DND-41 (cell line): ENCODE measurements at regions not wholly inside any gene's neighbourhood (a gene's known extent, or its start where the extent isn't known, plus 50 kb on each side); places are given as distances from the start of the nearest gene placed in this dataset.
"Not testable (repeated sequence)": the region's sequence is repeated elsewhere in the genome, so short reads cannot be mapped to it uniquely, and the experiment has no call there.

Experiments
- ATAC-seq: fragments of 200-7000 bp; cut with Tn5 transposase; 3 replicates; pipeline ENCODE4 v1.9.1; 2021; ENCODE audit warnings: low read depth; ENCODE audit not compliant: insufficient read depth
- DNase-seq: peaks from one replicate; pipeline ENCODE4 v3.0.0-alpha.2; 2020
- H2AFZ ChIP-seq: 2 replicates; pipeline ENCODE4 v1.6.0; 2012; ENCODE audit warnings: low read depth, low read length
- H3K27ac ChIP-seq: 2 replicates; pipeline ENCODE4 v1.5.1; 2012; ENCODE audit warnings: low read length, inconsistent platforms
- H3K27me3 ChIP-seq: fragments of 200-600 bp; sonication (generic); 2 replicates; pipeline ENCODE4 v1.6.0; 2012; ENCODE audit warnings: low read length, mild to moderate bottlenecking, inconsistent platforms; ENCODE audit not compliant: insufficient read depth, poor library complexity
- H3K36me3 ChIP-seq: 2 replicates; pipeline ENCODE4 v1.5.1; 2012; ENCODE audit warnings: low read length, inconsistent platforms; ENCODE audit not compliant: insufficient read depth
- H3K4me1 ChIP-seq: 2 replicates; pipeline ENCODE4 v1.5.1; 2012; ENCODE audit warnings: mild to moderate bottlenecking, low read length; ENCODE audit not compliant: insufficient read depth
- H3K4me2 ChIP-seq: 2 replicates; pipeline ENCODE4 v1.6.0; 2012; ENCODE audit warnings: mild to moderate bottlenecking, moderate library complexity, low read length, inconsistent platforms; ENCODE audit not compliant: insufficient read depth
- H3K4me3 ChIP-seq, 2 experiments: fragments of 200-600 bp in 1 of 2; shearing (Covaris generic) in 1 of 2; 2 replicates each; pipeline ENCODE4 v1.5.1; 2012 to 2016; ENCODE audit warnings: inconsistent platforms in 2 of 2, low read length in 2 of 2, mild to moderate bottlenecking in 2 of 2, low read depth in 1 of 2, moderate library complexity in 1 of 2
- H3K79me2 ChIP-seq: 2 replicates; pipeline ENCODE4 v1.6.0; 2012; ENCODE audit warnings: low read length, inconsistent platforms; ENCODE audit not compliant: insufficient read depth
- H3K9ac ChIP-seq: 2 replicates; pipeline ENCODE4 v1.6.0; 2012; ENCODE audit warnings: low read depth, mild to moderate bottlenecking, inconsistent platforms, low read length, moderate library complexity
- H3K9me3 ChIP-seq: 2 replicates; pipeline ENCODE4 v1.5.1; 2012; ENCODE audit warnings: low read length, moderate library complexity, mild to moderate bottlenecking, inconsistent platforms; ENCODE audit not compliant: insufficient read depth, severe bottlenecking
- H4K20me1 ChIP-seq: 2 replicates; pipeline ENCODE4 v1.6.0; 2012; ENCODE audit warnings: low read length; ENCODE audit not compliant: insufficient read depth
- CTCF ChIP-seq: IDR thresholded peaks from 2 replicates; pipeline ENCODE4 v1.5.1; 2012; ENCODE audit warnings: borderline replicate concordance, low read length, moderate library complexity, mild to moderate bottlenecking; ENCODE audit not compliant: poor library complexity, severe bottlenecking; ENCODE audit errors: extremely low read depth
- EZH2 ChIP-seq: IDR thresholded peaks from 3 replicates; pipeline ENCODE4 v1.6.1; 2012; ENCODE audit warnings: borderline replicate concordance, low read depth, mild to moderate bottlenecking, moderate library complexity, low read length, inconsistent platforms; ENCODE audit not compliant: severe bottlenecking

GRCh38 chr16:59111280-59111679 is 377.2 kb upstream of the GOT2 start:
- TF ChIP-seq EZH2: no peak
- TF ChIP-seq CTCF: no peak
- no peak overlapping the region for H3K4me3 ChIP-seq
- no peaks in the 10 kb centered on the region for H3K27me3 ChIP-seq
- no peak overlapping the region for H2AFZ ChIP-seq
- H3K9ac ChIP-seq: no peak overlapping the region
- ATAC-seq (no peak), DNase-seq (no peak)
- no peaks in the 10 kb centered on the region for H3K9me3 ChIP-seq
- no peaks in the 10 kb centered on the region for H3K79me2 ChIP-seq
- no peak overlapping the region for H3K27ac ChIP-seq
- no peaks in the 10 kb centered on the region for H3K36me3 ChIP-seq
- H3K4me2 ChIP-seq: no peak overlapping the region
- H3K4me1 ChIP-seq: no peaks in the 10 kb centered on the region
- H4K20me1 ChIP-seq: no peaks in the 10 kb centered on the region

- no peak overlapping the region for H3K27ac ChIP-seq
- H4K20me1 ChIP-seq: no peaks in the 10 kb centered on the region
- no peaks in the 10 kb centered on the region for H3K4me1 ChIP-seq
- no peak overlapping the region for H3K4me3 ChIP-seq
- no peaks in the 10 kb centered on the region for H3K27me3 ChIP-seq
- no peak for TF ChIP-seq CTCF
- TF ChIP-seq EZH2: no peak
- H2AFZ ChIP-seq: no peak overlapping the region
- no peaks in the 10 kb centered on the region for H3K36me3 ChIP-seq
- DNase-seq: no peak
- H3K79me2 ChIP-seq: no peaks in the 10 kb centered on the region
- no peak overlapping the region for H3K9ac ChIP-seq
- no peak overlapping the region for H3K4me2 ChIP-seq
- H3K9me3 ChIP-seq: no peaks in the 10 kb centered on the region
- ATAC-seq: no peak
Observed at GRCh38 chr16:59108374-59108773, 374.3 kb upstream of the GOT2 start.

- not testable (repeated sequence) for H3K9ac ChIP-seq, H3K4me1 ChIP-seq
Observed at GRCh38 chr16:59096682-59097081, 362.6 kb upstream of the GOT2 start.

GRCh38 chr16:59090541-59090940 is 356.4 kb upstream of the GOT2 start:
- Histone ChIP-seq H3K4me3 (no peak overlapping the region), H3K9ac (no peak overlapping the region), H3K9me3 (no peaks in the 10 kb centered on the region), H3K4me1 (no peaks in the 10 kb centered on the region), H3K79me2 (no peaks in the 10 kb centered on the region), H4K20me1 (no peaks in the 10 kb centered on the region), H2AFZ (no peak overlapping the region), H3K36me3 (no peaks in the 10 kb centered on the region), H3K27me3 (no peaks in the 10 kb centered on the region), H3K4me2 (no peak overlapping the region), H3K27ac (no peak overlapping the region)
- ATAC-seq: no peak
- TF ChIP-seq CTCF (no peak), EZH2 (no peak)
- DNase-seq: no peak

More at GRCh38 chr16:59096682-59097081, 362.6 kb upstream of the GOT2 start:
- not testable (repeated sequence) for DNase-seq, H3K4me2 ChIP-seq, H3K4me3 ChIP-seq, H3K36me3 ChIP-seq, H3K27me3 ChIP-seq, H4K20me1 ChIP-seq, H2AFZ ChIP-seq, H3K79me2 ChIP-seq, H3K27ac ChIP-seq, ATAC-seq, H3K9me3 ChIP-seq
